H1 (cell line): ENCODE measurements at regions not wholly inside any gene's neighbourhood (a gene's known extent, or its start where the extent isn't known, plus 50 kb on each side); places are given as distances from the start of the nearest gene placed in this dataset.

Source experiments
- CTCF ChIA-PET: fragments of 300-600 bp; sonication (Branson Sonifier 250); formaldehyde crosslinking; loops from one replicate; lab custom pipeline; 2021; ENCODE audit not compliant: partially characterized antibody; lab: Charles Lee
- POLR2A ChIA-PET: fragments of 300-600 bp; sonication (Branson Sonifier 250); formaldehyde crosslinking; loops from one replicate; lab custom pipeline; 2021; ENCODE audit warnings: inconsistent platforms; ENCODE audit not compliant: partially characterized antibody; lab: Charles Lee
- DNase-seq, 2 experiments: peaks; one replicate each; pipeline versions ENCODE4 v3.0.0 to v3.0.0-alpha.2; 2010 to 2022; ENCODE audit warnings: low spot score in 2 of 2, low read depth in 1 of 2, mixed read lengths in 1 of 2
- FAIRE-seq: peaks from 2 replicates; lab custom pipeline; 2011; peaks lifted over from hg19 to GRCh38; lab: Jason Lieb, UNC
- H2AFZ ChIP-seq: 2 replicates; pipeline ENCODE4 v1.8.1; 2012; ENCODE audit warnings: low read length, inconsistent platforms
- H2AK5ac ChIP-seq: 2 replicates; pipeline ENCODE4 v1.6.1; 2013; ENCODE audit warnings: low read depth, low read length
- H2BK120ac ChIP-seq: replicated peaks from 2 replicates; pipeline ENCODE3; 2013; ENCODE audit warnings: low read depth, low read length, inconsistent platforms
- H2BK12ac ChIP-seq: 2 replicates; pipeline ENCODE4 v1.6.1; 2013; ENCODE audit warnings: low read depth, low read length
- H2BK15ac ChIP-seq: 2 replicates; pipeline ENCODE4 v1.6.1; 2013; ENCODE audit warnings: low read length
- H2BK20ac ChIP-seq: 2 replicates; pipeline ENCODE4 v1.6.1; 2013; ENCODE audit warnings: low read length
- H2BK5ac ChIP-seq: 2 replicates; pipeline ENCODE4 v1.6.1; 2013; ENCODE audit warnings: low read depth, low read length
- H3K14ac ChIP-seq: 2 replicates; pipeline ENCODE4 v1.6.1; 2013; ENCODE audit warnings: inconsistent platforms; ENCODE audit not compliant: insufficient read length
- H3K18ac ChIP-seq: 2 replicates; pipeline ENCODE4 v1.6.1; 2013; ENCODE audit warnings: low read length; ENCODE audit errors: extremely low read depth
- H3K23ac ChIP-seq: 2 replicates; pipeline ENCODE4 v1.6.1; 2013; ENCODE audit warnings: inconsistent platforms; ENCODE audit not compliant: insufficient read length
- H3K23me2 ChIP-seq: 2 replicates; pipeline ENCODE4 v1.6.1; 2013; ENCODE audit warnings: low read depth, low read length
- H3K27ac ChIP-seq: 2 replicates; pipeline ENCODE4 v1.6.1; 2011; ENCODE audit warnings: low read depth, low read length, inconsistent platforms
- H3K27me3 ChIP-seq, 4 experiments: replicated peaks in 1 of 4; 1 replicate in 1 of 4; 2 replicates in 3 of 4; pipeline versions ENCODE4 v1.6.1 to v1.8.1; 2011 to 2013; ENCODE audit warnings: low read length in 3 of 4, mild to moderate bottlenecking in 3 of 4, inconsistent platforms in 2 of 4, mixed read lengths in 2 of 4, moderate library complexity in 1 of 4; ENCODE audit not compliant: control insufficient read depth in 3 of 4, insufficient read depth in 3 of 4; ENCODE audit errors: extremely low read depth in 1 of 4
- H3K36me3 ChIP-seq, 4 experiments: 2 replicates each; pipeline versions ENCODE4 v1.6.1 to v1.8.1; 2011 to 2013; ENCODE audit warnings: mild to moderate bottlenecking in 4 of 4, low read length in 3 of 4, moderate library complexity in 2 of 4, control low read depth in 1 of 4, inconsistent platforms in 1 of 4; ENCODE audit not compliant: insufficient read depth in 4 of 4, control insufficient read depth in 2 of 4
- H3K4ac ChIP-seq: replicated peaks from 2 replicates; pipeline ENCODE3; 2013; ENCODE audit warnings: low read length, low read depth, mixed read lengths, inconsistent platforms; ENCODE audit not compliant: insufficient read length
- H3K4me1 ChIP-seq, 4 experiments: replicated peaks in 1 of 4; 1 replicate in 1 of 4; 2 replicates in 3 of 4; pipeline versions ENCODE4 v1.6.1 to v1.8.1; 2011 to 2013; ENCODE audit warnings: low read length in 3 of 4, inconsistent platforms in 2 of 4, mixed read lengths in 1 of 4; ENCODE audit not compliant: insufficient read depth in 4 of 4, control insufficient read depth in 3 of 4
- H3K4me2 ChIP-seq, 2 experiments: 2 replicates each; pipeline versions ENCODE4 v1.6.1 to v1.8.1; 2011 to 2013; ENCODE audit warnings: low read depth in 2 of 2, low read length in 2 of 2, control low read depth in 1 of 2, inconsistent platforms in 1 of 2, mild to moderate bottlenecking in 1 of 2; ENCODE audit not compliant: insufficient read depth in 1 of 2
- H3K4me3 ChIP-seq, 4 experiments: fragments of 200-600, 300-600 bp in 1 of 4; sonication (generic), shearing (Covaris generic), sonication (Bioruptor Twin) in 1 of 4; 2 replicates each; pipeline versions ENCODE4 v1.5.1 to v1.8.1; 2011 to 2016; ENCODE audit warnings: low read length in 4 of 4, low read depth in 3 of 4, control low read depth in 2 of 4, inconsistent platforms in 2 of 4, mild to moderate bottlenecking in 2 of 4, mixed read lengths in 1 of 4, moderate library complexity in 1 of 4; ENCODE audit not compliant: insufficient read depth in 2 of 4; ENCODE audit errors: extremely low read depth in 1 of 4
- H3K56ac ChIP-seq: replicated peaks from 2 replicates; pipeline ENCODE3; 2013; ENCODE audit warnings: low read depth, mild to moderate bottlenecking, mixed read lengths, low read length, inconsistent platforms; ENCODE audit not compliant: insufficient read length
- H3K79me1 ChIP-seq: 2 replicates; pipeline ENCODE4 v1.6.1; 2013; ENCODE audit warnings: low read depth, low read length, control low read depth
- H3K79me2 ChIP-seq, 2 experiments: 2 replicates each; pipeline versions ENCODE4 v1.6.1 to v1.8.1; 2012 to 2013; ENCODE audit warnings: low read length in 2 of 2, mild to moderate bottlenecking in 2 of 2, inconsistent platforms in 1 of 2; ENCODE audit not compliant: insufficient read depth in 2 of 2, control insufficient read depth in 1 of 2
- H3K9ac ChIP-seq, 4 experiments: replicated peaks in 1 of 4; 1 replicate in 1 of 4; 2 replicates in 3 of 4; pipeline versions ENCODE4 v1.6.1 to v1.8.1; 2011 to 2013; ENCODE audit warnings: low read depth in 3 of 4, low read length in 3 of 4, control low read depth in 2 of 4, mild to moderate bottlenecking in 2 of 4, moderate library complexity in 2 of 4, inconsistent platforms in 1 of 4; ENCODE audit errors: extremely low read depth in 1 of 4
- H3K9me3 ChIP-seq, 2 experiments: 2 replicates each; pipeline versions ENCODE4 v1.6.1 to v1.8.1; 2012 to 2013; ENCODE audit warnings: mild to moderate bottlenecking in 2 of 2, moderate library complexity in 2 of 2, control low read depth in 1 of 2, inconsistent platforms in 1 of 2, low read depth in 1 of 2, low read length in 1 of 2, mixed read lengths in 1 of 2; ENCODE audit not compliant: insufficient read depth in 2 of 2
- H4K20me1 ChIP-seq, 2 experiments: replicated peaks in 1 of 2; 2 replicates each; pipeline versions ENCODE3 to v1.8.1; 2011 to 2013; ENCODE audit warnings: inconsistent platforms in 2 of 2, low read length in 2 of 2, mild to moderate bottlenecking in 1 of 2; ENCODE audit not compliant: insufficient read depth in 2 of 2, control insufficient read depth in 1 of 2
- H4K5ac ChIP-seq: 2 replicates; pipeline ENCODE4 v1.6.1; 2013; ENCODE audit warnings: low read length, low read depth, mixed read lengths, inconsistent platforms; ENCODE audit not compliant: insufficient read length
- H4K8ac ChIP-seq: 2 replicates; pipeline ENCODE4 v1.8.0; 2013; ENCODE audit warnings: mild to moderate bottlenecking, moderate library complexity, low read length, inconsistent platforms; ENCODE audit not compliant: insufficient read depth; ENCODE audit errors: extremely low read depth
- H4K91ac ChIP-seq: replicated peaks from 2 replicates; pipeline ENCODE3; 2013; ENCODE audit warnings: low read length, mixed read lengths, inconsistent platforms; ENCODE audit not compliant: insufficient read length
- BACH1 ChIP-seq: IDR thresholded peaks from 2 replicates; pipeline ENCODE4 v1.6.1; 2012; ENCODE audit warnings: low read length, improper control_type of control experiment
- BCL11A ChIP-seq, 2 experiments: IDR thresholded peaks; one replicate each; pipeline ENCODE4 v1.6.1; 2011; ENCODE audit warnings: low read depth in 2 of 2, low read length in 2 of 2, mild to moderate bottlenecking in 2 of 2
- EZH2 ChIP-seq: fragments of 200-600 bp; sonication (generic); IDR thresholded peaks from 2 replicates; pipeline ENCODE4 v1.7.1; 2012; ENCODE audit warnings: low read depth, mild to moderate bottlenecking, moderate library complexity, low read length, inconsistent platforms; ENCODE audit not compliant: severe bottlenecking
- GABPA ChIP-seq: IDR thresholded peaks from 2 replicates; pipeline ENCODE4 v1.6.1; 2011; ENCODE audit warnings: mild to moderate bottlenecking, low read length, moderate library complexity, borderline replicate concordance; ENCODE audit not compliant: insufficient read depth
- MAX ChIP-seq: IDR thresholded peaks from 2 replicates; pipeline ENCODE4 v1.6.1; 2012; ENCODE audit warnings: inconsistent platforms
- SP2 ChIP-seq: IDR thresholded peaks from 2 replicates; pipeline ENCODE4 v1.6.1; 2012; ENCODE audit warnings: mild to moderate bottlenecking, low read length, inconsistent platforms
- TAF7 ChIP-seq: optimal IDR thresholded peaks from 2 replicates; pipeline ENCODE3; 2011; ENCODE audit warnings: low read depth, mild to moderate bottlenecking, inconsistent platforms, low read length, moderate library complexity, borderline replicate concordance
- TBP ChIP-seq: IDR thresholded peaks from 2 replicates; pipeline ENCODE4 v1.6.1; 2011; ENCODE audit warnings: low read depth, low read length, improper control_type of control experiment
- USF2 ChIP-seq: IDR thresholded peaks from 2 replicates; pipeline ENCODE4 v1.6.1; 2011; ENCODE audit warnings: low read length, improper control_type of control experiment
- WGBS, 2 experiments: shearing (Covaris generic) in 1 of 2; methylation state at CpG; one replicate each; pipeline versions ENCODE4 v1.1.6 to v1.1.7; 2013 to 2015; ENCODE audit warnings: low lambda C conversion rate in 2 of 2, mixed read lengths in 2 of 2, inconsistent platforms in 1 of 2, low coverage in 1 of 2, missing lambda C conversion rate in 1 of 2; ENCODE audit not compliant: insufficient replicate concordance in 2 of 2, insufficient coverage in 1 of 2, insufficient read length in 1 of 2; ENCODE audit errors: extremely low coverage in 1 of 2, missing lambda C conversion rate in 1 of 2; 5-methylcytosine and 5-hydroxymethylcytosine counted together

- no peak for TF ChIP-seq BCL11A (IDR thresholded peaks at IDR 0.05; ENCODE audit: low read depth in 2 of 2, low read length in 2 of 2)
Measured at GRCh38 chr9:119597499-119597898, 228.3 kb upstream of the BRINP1 start (continued).

GRCh38 chr9:119596703-119597102, 227.5 kb upstream of the BRINP1 start:
- Histone ChIP-seq H3K4me3 (no peak overlapping the region), H3K79me1 (no peaks in the 10 kb centered on the region), H4K5ac (no peak overlapping the region), H4K8ac (no peak overlapping the region), H2BK120ac (no peak overlapping the region), H3K14ac (no peak overlapping the region), H2BK12ac (no peak overlapping the region), H3K27ac (no peak overlapping the region), H3K4ac (no peak overlapping the region), H2BK20ac (no peak overlapping the region), H2AK5ac (no peak overlapping the region), H3K18ac (no peak overlapping the region), H3K27me3 (no peaks in the 10 kb centered on the region), H3K23me2 (no peaks in the 10 kb centered on the region), H3K9me3 (no peaks in the 10 kb centered on the region), H3K79me2 (no peaks in the 10 kb centered on the region), H3K4me1 (no peaks in the 10 kb centered on the region), H4K91ac (no peak overlapping the region), H2BK5ac (no peak overlapping the region), H3K4me2 (no peak overlapping the region), H2AFZ (no peak overlapping the region), H4K20me1 (no peaks in the 10 kb centered on the region), H2BK15ac (no peak overlapping the region), H3K36me3 (no peaks in the 10 kb centered on the region)
- FAIRE-seq, result no peak
- ChIA-PET CTCF (no interaction called here), POLR2A (no interaction called here)
- 80% methylated on average over 3 of the region's 4 CpGs; no CpG with 5 or more reads in 1 of the 2 experiments for WGBS, 2 experiments
- no peak for DNase-seq
- TF ChIP-seq GABPA (no peak), TAF7 (no peak), SP2 (no peak), EZH2 (no peak), MAX (no peak), BACH1 (no peak), USF2 (no peak), TBP (no peak)
- TF ChIP-seq, all 59 proteins: peak for 0
- Histone ChIP-seq H3K23ac (no peak overlapping the region), H3K9ac (no peak overlapping the region), H3K56ac (no peak overlapping the region)
